ENCODE measurements at regions not wholly inside any gene's neighbourhood (a gene's known extent, or its start where the extent isn't known, plus 50 kb on each side); places are given as distances from the start of the nearest gene placed in this dataset.

DNA sequence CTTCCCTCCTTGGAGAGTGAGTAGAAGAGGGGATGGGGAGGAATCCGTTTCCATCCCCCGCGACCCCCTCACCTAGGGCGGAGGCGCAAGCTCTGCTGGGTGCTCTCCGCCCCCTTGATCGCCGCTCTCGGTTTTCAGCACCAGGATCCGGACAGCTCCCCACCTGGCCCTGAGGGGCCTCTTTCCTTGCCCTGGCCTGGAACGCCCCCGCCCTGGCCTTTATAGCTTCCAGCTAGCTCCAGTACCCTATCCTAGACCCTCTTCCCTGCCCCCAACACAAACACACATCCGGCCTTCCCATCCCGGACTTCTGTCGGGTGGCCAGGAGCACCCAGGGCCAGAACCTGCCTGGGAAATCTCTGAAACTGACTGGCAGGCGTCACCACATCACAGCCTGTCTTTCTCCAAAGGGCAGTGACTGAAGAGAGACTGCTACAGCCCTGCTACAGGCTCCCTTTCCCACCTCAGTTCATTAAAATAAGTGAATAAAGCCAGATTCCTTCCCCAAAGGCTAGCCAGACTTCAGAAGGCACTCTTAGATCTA is 72.3 kb upstream of the LEP start:
- DNase-seq, result no peak

DNA sequence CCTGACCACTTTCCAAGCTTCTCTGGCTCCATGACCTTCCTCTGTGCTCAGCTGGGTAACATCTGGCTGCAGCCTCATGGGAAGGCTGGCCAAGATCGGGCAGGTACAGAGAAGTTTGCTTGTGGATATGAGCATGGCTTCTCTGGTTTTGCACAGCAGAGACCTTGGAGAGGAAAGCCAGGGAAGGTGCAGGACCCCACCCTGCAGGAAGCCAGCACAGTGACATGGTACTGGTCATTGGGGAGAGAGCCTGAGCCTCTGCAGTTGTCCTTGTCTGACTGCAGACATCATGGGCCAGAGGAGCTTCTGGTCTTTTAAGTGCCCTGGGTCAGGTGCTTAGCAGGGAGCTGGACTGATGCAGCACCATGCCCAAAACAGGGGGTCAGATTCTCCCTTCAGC is 70.6 kb upstream of the LEP start:
- no peak for DNase-seq

DNA sequence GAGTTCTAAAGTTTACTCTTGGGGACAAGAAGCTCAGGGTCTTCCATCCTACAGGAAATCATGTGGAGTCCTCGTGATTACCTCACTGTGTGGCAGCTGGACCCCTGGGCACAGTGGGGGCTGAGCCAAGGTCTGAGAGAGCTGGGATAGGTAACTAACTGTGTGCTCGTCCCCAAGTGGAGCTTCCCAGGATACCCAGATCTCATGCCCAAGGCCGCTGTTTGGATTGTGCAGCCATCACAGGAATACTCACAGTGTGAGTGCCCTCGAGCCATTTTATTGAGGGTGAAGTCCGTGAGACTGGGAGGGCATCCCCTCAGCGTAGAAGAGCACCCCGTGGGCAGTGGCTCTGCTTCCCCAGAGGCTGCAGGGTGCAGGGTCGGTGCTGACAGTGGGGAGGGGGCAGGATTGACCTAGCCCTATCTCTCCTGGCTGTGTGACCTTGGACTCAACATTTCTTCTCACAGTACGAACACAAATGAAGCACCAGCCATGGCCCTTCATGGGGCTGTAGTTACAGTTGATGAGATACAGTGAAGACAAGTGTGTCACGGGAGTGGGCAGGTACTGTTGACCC is 69.6 kb upstream of the LEP start:
- DNase-seq, result no peak

DNA sequence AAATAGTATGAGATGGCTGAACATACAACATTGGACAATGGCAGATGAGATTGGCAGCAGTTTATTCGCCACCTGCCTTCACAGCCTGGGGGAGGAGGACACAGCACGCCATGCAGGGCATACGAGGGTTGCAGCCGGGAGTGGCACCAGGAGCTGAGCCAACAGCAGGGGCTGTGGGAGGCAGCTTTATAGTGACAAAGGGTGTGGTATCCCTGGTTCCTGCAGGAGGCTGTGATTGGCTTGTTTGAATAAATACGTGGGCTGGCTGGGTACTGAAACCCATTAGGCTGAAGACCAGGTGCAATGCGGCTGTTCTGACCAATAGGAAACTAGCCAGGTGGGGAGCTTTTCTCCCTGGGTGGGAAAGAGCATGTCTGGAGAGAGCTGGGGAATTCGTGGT is 68.9 kb upstream of the LEP start:
- DNase-seq, result no peak

DNA sequence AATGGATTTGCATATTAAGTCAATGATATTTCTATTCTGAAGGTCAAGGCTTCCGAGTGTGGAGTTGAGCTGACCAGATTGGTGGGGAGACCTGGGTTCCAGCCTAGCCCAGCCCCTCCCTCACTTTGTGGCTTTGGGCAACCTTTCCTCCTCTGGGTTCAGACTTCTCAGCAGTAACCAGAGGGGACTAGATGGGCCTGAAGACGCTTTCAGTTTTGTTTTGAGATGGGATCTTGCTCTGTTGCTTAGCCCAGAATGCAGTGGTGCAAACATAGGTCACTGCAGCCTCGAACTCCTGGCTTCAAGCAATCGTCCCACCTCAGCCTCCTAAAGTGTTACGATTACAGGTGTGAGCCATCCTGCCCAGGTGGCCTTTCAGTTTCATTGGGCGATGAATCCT is 68.1 kb upstream of the LEP start:
- DNase-seq, result no peak

DNA sequence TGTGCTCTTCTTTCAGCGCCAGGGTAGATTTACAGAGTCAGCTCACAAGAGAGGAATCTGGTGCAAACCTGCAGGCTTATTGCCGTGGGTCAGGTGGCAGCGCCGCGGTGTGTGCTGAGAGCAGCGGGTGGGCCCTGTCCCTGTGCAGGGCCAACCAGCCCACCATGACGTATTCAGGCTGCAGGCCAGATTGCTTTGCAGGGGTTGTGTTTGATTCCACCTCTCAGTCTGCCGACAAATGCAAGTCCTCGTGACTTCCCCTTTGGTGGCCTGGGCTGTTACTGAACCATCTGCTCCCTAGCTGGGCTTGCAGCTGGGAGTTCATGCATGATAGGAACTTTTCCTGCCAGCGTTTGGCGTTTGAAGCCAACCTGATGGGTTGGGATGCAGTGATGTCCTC is 66.7 kb upstream of the LEP start:
- DNase-seq, result peak; percentile 69

DNA sequence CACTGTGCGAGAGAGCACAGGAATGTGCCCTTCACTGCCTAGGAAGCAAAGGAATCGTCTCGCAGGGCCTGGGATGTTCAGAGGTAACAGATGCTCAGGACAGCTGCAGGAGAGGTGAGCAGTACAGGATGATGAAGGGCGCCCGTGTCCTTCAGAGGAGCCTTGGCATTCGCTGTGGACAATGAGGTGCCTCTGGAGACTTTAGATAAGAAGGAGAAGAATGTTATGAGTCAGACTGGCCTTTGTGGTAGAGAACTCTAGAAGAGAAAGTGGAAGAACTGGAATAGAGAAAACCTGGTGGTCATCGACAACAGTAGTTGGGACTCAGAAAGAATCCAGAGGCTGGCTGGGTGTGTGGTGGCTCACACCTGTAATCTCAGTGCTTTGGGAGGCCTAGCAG is 64.4 kb upstream of the LEP start:
- DNase-seq, result no peak

DNA sequence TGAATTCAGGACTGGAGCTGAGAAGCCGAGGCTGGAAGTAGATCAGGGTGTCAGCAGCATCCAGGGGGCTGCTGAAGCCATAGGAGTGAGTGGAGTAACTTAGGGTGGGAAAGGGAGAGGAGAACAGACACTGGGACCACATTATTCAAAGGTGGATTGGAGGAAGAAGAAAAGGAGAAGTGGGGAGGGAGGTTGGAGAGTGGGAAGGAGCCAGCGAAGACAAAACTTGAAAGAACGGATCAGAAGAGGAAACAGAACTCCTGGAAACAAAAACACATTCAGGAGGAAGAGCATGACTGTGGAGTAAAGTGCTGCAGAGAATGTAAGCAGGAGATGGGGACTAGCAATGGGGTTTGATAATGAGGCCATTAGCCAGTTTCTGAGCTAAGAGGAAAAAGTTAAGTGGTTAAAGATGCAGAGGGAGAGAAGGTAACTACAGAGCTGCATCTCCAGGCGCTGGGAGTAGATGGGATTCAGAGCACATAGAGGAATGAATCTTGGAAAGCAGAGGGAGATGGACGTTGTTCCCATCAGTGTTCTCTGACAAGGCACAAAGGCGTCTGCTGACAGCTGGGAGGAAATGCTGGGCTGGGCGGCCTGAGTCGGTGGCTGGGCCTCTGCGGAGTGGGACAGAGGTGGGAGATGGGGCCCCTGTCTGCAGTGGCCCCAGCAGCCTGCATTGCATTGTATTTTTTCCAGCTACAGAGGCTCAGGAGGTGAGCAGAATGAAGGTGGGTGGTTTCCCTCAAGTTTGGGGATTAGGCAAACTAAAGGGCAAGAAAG is 63.1 kb upstream of the LEP start:
- no peak for DNase-seq

DNA sequence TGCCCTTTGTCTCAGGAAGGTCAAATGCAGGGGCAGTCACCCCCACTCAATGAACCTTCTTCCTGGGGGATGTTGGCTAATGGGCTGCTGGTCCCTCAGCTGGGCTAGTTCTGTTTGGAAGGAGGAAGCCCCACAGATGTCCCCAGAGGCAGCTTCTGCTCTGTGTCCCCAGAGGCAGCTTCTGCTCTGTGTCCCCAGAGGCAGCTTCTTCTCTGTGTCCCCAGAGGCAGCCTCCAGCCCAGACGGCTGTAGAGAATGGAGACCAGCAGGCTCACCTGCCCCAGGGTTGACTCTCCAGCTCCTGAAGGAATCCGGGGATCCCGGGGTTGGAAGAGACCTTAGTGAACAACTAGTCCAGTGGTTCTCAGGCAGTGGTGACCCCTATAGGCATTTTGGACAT is 62.5 kb upstream of the LEP start:
- DNase-seq, result no peak

DNA sequence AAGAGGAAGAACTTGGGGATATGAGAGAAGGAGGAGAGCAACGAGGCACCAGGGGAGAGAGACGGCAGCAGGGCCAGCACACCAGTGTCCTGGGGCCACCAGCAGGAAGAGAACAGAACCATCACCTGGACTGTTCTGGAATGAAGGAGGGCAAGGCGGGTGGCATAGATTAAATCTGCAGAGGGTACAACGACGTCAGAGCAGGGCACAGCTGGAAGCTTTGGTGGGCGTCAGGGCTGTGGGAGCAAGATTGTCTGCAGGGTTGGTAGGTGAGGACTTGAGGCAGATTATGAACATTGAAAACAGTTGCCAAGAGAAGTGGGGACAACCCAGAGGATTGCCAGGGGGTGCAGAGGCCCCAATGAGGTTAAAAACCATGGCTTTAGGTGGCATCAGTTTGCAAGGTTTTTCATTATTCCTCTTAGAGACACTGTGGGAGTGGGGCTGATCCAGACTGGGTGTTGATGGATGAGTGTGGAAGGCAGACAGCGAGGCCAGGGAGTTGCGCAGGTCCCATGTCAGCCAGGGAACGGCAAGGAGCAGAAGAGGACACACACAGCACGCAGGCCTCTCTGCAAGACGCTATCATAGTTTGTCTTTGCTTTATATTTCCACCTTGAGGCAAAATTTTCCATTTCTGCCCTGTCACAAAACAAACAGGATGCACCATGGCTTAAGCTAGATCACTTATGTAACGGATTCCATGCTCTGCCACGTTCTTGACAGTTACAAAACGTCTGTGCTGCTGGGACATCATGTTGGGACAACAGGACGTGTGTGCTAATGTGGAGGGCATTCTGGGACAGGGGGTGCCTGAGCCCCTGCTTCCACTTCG is 52.5 kb upstream of the LEP start:
- DNase-seq, result no peak

DNA sequence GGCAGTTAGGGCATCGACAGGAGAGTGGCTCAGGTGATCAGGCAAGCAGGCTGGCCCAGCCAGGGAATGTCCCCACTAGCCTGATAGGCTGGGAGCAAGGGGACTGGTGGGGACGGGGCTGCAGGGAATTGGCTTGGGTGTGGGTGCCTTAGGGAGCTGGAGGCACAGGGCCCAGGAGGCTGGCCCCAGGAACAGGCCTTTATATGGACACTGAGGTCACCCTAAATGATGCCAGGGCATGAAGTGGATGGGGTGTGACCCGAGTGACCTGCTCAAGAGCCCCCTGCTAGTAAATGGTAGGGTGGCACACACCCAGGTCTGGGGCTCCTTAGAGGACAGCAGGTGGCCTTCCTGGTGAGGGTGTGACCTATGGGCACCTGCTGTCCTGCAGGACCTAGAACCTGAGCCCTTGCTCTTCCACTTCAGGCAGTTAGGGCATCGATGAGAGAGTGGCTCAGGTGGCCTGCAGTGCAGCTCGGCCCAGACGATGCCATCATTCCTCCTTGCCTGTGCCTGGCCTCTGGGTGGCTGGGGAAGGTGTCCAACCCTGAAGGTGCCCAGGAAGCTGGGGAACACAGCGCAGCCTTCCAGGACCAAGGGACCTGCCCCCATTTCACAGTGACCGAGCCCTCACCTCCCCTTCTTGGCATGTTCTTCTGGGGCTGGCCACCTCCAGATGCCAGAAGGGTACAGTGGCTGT is 51.7 kb upstream of the LEP start:
- no peak for DNase-seq

DNA sequence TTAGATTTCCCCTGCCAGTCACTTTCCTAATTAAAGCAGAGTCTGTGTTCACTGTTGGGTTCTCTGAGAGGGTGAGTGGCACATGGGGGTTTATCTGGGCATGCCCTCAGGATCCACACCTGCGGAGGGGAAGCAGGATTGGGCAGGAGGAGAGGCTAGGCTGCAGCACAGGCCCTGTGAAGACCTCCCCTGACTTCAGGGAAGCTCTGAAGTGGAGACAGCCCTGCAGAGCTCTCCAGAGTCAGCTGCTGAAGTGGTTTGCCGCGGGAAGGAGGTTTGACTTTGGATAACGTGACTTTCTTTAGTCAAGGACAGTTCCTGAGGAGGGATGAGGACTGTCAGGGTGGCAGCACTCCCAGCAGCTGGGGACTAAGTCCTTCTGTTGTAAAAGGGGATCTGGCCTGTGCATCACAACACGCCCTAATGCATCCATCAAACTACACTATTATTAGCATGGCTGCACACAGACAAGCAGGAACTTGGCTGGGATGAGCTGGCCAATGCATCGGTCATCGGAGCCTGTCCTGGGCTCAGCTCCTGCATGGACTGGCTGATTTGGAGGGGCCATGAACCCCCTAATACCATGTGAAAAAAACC is 50.9 kb upstream of the LEP start:
- no peak for DNase-seq

DNA sequence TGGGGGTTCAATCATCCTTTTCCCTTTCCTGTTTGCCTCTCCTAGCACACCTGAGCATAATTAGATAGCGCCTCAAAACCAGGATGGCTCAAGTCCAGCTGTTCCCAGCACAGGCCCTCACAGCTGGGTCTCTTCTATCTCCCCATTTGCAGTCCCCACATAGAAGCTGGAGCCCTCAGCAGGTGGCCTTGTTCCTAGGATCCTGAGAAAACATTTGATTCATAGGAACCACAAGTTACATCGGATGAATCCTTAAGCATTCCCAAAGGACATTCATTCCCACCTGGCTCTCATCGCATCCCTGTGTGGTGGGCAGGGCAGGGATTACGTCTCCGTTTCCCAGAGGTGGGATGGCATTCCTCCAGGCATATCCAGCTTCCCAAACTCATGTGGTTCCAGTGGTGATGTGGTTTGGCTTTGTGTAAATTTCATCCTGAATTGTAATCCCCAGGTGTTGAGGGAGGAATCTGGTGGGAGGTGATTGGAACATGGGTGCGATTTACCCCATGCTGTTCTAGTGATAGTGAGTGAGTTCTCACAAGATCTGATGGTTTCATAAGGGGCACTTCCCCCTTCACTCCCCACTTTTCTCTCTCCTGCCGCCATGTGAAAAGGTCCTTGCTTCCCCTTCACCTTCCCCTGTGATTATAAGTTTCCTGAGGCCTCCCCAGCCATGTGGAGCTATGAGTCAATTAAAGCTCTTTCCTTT is 49.8 kb upstream of the LEP start:
- DNase-seq, result no peak

All from DMS 273 treated with DMSO at 0.1 percent for 48 hours (cell line).